ENCODE measurements at regions not wholly inside any gene's neighbourhood (a gene's known extent, or its start where the extent isn't known, plus 50 kb on each side); places are given as distances from the start of the nearest gene placed in this dataset.

GRCh38 chr1:54456921-54457529, 50.8 kb upstream of the SSBP3 start:
- TF ChIP-seq CTCF (IDR thresholded peaks at IDR 0.05) (no peak), ZNF138 (CRISPR knock-in tag; conservative IDR thresholded peaks at IDR 0.05) (no peak), AFF4 (CRISPR knock-in tag; IDR thresholded peaks at IDR 0.05; ENCODE audit: borderline replicate concordance) (no peak), CREB1 (CRISPR knock-in tag; IDR thresholded peaks at IDR 0.05) (no peak), NFYB (CRISPR knock-in tag; conservative IDR thresholded peaks at IDR 0.05; ENCODE audit: low read depth) (no peak), MLX (CRISPR knock-in tag; IDR thresholded peaks at IDR 0.05) (no peak), FOXJ3 (CRISPR knock-in tag; IDR thresholded peaks at IDR 0.05; ENCODE audit: borderline replicate concordance) (no peak), TEAD4 (CRISPR knock-in tag; IDR thresholded peaks at IDR 0.05) (no peak), SP1 (CRISPR knock-in tag; conservative IDR thresholded peaks at IDR 0.05) (no peak), ATF3 (CRISPR knock-in tag; conservative IDR thresholded peaks at IDR 0.05) (no peak), CREM (CRISPR knock-in tag; IDR thresholded peaks at IDR 0.05) (no peak)
